Upper lobe of left lung (tissue), 6 donors: ENCODE measurements at regions not wholly inside any gene's neighbourhood (a gene's known extent, or its start where the extent isn't known, plus 50 kb on each side); places are given as distances from the start of the nearest gene placed in this dataset.

Experiments used
- ATAC-seq, 2 donors: fragments of 200-7000 bp; cut with Tn5 transposase; one replicate each; pipeline ENCODE4 v1.9.1; 2022; ENCODE audit warnings: mild to moderate bottlenecking in 2 of 2, moderate library complexity in 2 of 2; ENCODE audit not compliant: low FRiP score in 2 of 2
- DNase-seq, 2 donors: peaks; one replicate each; pipeline ENCODE4 v3.0.0-alpha.2; 2019 to 2020
- H3K27ac ChIP-seq, 4 donors: fragments of 200-600 bp; sonication (generic); one replicate each; pipeline ENCODE4 v1.5.1; 2016 to 2019
- H3K27me3 ChIP-seq, 4 donors: fragments of 200-600 bp; sonication (generic); one replicate each; pipeline ENCODE4 v1.5.1; 2017 to 2019
- H3K36me3 ChIP-seq, 4 donors: fragments of 200-600 bp; sonication (generic); one replicate each; pipeline ENCODE4 v1.5.1; 2016 to 2019
- H3K4me1 ChIP-seq, 4 donors: fragments of 200-600 bp; sonication (generic); one replicate each; pipeline ENCODE4 v1.5.1; 2018 to 2019
- H3K4me3 ChIP-seq, 4 donors: fragments of 200-600 bp; sonication (generic); one replicate each; pipeline ENCODE4 v1.5.1; 2017 to 2019; ENCODE audit warnings: mild to moderate bottlenecking in 2 of 4, moderate library complexity in 1 of 4
- H3K9me3 ChIP-seq, 4 donors: fragments of 200-600 bp; sonication (generic); one replicate each; pipeline ENCODE4 v1.5.1; 2018 to 2019
- EP300 ChIP-seq, 4 donors: sonication (generic); formaldehyde crosslinking; IDR thresholded peaks; one replicate each; pipeline ENCODE4 v1.5.1; 2017; ENCODE audit warnings: antibody characterized with exemption in 4 of 4, control low read depth in 2 of 4
- POLR2A ChIP-seq, 4 donors: fragments of 450-650 bp; IDR thresholded peaks; one replicate each; pipeline ENCODE4 v1.5.1; 2016 to 2017; ENCODE audit warnings: antibody characterized with exemption in 4 of 4, mild to moderate bottlenecking in 2 of 4
- POLR2AphosphoS5 ChIP-seq, 2 donors: sonication (generic); formaldehyde crosslinking; IDR thresholded peaks; one replicate each; pipeline ENCODE4 v1.5.1; 2017; ENCODE audit warnings: antibody characterized with exemption in 2 of 2
- WGBS, 2 donors: methylation state at CpG; one replicate each; pipeline ENCODE4 v1.1.5; 2017 to 2018; 5-methylcytosine and 5-hydroxymethylcytosine counted together
- TF ChIP-seq, protein P1 (sequence below), 6 experiments: fragments of 450-650 bp in 4 of 6; fragments of 200-600 bp in 2 of 6; sonication (generic) in 2 of 6; IDR thresholded peaks; one replicate each; pipeline ENCODE4 v1.5.1; 2016 to 2019; ENCODE audit warnings: antibody characterized with exemption in 6 of 6
- donor health status: DM: no; HTN: no; CAD: no; lungs with moderate emphysema.
- donor health status: DM: no; HTN: yes; CAD: no; lungs with severe emphysema.

DNA sequence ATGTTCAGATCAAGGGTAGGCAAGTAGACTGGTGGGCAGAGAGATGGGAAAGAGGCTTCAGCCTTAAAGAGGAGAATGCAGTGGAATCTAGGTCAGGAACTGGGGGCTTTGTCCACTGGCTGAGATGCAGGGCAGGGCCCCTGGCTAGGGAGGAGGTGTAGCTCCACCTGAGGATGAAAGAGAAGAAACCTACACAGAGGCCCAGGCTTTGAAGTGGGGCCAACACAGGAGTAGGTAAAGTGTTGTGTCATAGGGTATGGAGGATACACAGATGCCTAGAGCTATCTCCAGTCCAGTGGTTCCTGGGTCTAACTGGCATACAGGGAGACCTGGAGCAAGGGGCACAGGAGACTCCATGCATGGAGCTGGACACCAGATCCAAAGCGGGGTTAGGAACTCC lies 73.5 kb downstream of the RASSF10 start:
- ATAC-seq, result no peak
- Histone ChIP-seq H3K4me1 (no peaks in the 10 kb centered on the region), H3K27ac (no peak overlapping the region), H3K9me3 (no peaks in the 10 kb centered on the region), H3K4me3 (no peak overlapping the region), H3K36me3 (no peaks in the 10 kb centered on the region), H3K27me3 (no peaks in the 10 kb centered on the region)
- WGBS, 2 donors, result 85 to 100% methylated on average over 1 of the region's 1 CpG
- no peak for TF ChIP-seq EP300 (IDR thresholded peaks at IDR 0.05)
- TF ChIP-seq POLR2A (IDR thresholded peaks at IDR 0.05), result no peak
- TF ChIP-seq, protein P1, sequence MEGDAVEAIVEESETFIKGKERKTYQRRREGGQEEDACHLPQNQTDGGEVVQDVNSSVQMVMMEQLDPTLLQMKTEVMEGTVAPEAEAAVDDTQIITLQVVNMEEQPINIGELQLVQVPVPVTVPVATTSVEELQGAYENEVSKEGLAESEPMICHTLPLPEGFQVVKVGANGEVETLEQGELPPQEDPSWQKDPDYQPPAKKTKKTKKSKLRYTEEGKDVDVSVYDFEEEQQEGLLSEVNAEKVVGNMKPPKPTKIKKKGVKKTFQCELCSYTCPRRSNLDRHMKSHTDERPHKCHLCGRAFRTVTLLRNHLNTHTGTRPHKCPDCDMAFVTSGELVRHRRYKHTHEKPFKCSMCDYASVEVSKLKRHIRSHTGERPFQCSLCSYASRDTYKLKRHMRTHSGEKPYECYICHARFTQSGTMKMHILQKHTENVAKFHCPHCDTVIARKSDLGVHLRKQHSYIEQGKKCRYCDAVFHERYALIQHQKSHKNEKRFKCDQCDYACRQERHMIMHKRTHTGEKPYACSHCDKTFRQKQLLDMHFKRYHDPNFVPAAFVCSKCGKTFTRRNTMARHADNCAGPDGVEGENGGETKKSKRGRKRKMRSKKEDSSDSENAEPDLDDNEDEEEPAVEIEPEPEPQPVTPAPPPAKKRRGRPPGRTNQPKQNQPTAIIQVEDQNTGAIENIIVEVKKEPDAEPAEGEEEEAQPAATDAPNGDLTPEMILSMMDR (IDR thresholded peaks at IDR 0.05), result no peak
- DNase-seq, result no peak

DNA sequence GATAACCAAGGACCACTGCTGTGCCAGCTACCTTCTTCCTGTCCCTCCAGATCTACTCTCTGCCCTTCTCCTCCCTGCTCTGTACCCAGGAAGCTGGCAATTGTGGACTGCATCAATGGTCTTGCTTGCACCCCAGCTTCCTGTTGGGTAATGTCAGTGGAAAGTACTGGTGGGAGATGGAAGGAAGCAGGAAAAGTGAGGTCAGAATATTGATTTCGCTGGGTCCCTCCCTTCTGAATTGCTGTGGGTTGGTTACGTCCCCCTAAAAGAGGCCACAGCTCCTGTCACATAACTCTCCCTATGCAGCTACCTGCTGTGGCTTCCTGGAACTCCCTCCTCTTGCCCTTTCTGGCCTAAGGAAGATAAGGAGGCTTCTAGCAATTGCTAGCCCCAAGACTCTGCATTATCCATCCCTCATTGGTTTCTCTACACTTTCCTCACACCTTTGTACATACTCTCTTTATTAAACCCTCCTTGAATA lies 81.2 kb downstream of the RASSF10 start:
- Histone ChIP-seq H3K36me3 (no peaks in the 10 kb centered on the region), H3K4me1 (no peaks in the 10 kb centered on the region), H3K27ac (no peak overlapping the region), H3K4me3 (no peak overlapping the region), H3K27me3 (no peaks in the 10 kb centered on the region), H3K9me3 (peaks cover 0 to 7% (median 0%) of the 10 kb centered on the region in 4 donors)
- WGBS, 2 donors, result 68 to 95% methylated on average over 2 of the region's 2 CpGs
- TF ChIP-seq, protein P1 (IDR thresholded peaks at IDR 0.05), result no peak
- no peak for TF ChIP-seq POLR2AphosphoS5 (IDR thresholded peaks at IDR 0.05)
- TF ChIP-seq POLR2A (IDR thresholded peaks at IDR 0.05), result no peak
- TF ChIP-seq EP300 (IDR thresholded peaks at IDR 0.05), result no peak
- ATAC-seq (no peak), DNase-seq (no peak)

DNA sequence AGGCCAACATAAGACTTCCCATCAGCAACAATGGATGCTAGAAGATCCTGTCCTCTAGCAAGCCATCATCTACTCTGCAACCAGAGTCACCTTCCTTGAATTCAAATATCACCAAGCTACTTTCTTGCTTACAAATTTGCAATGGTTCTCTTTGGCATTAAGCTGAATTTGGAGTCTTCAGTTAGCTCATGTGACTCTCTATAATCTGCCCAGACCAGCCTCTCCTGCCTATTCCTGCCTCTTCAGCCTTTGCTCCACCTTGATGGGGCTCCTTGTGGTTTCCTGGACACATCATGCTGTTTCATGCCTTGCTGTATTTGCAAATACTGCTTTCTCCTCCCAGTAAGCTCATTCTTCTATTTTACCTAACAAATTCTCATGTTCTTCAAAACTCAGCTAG lies 82.3 kb downstream of the RASSF10 start:
- H3K9me3 ChIP-seq, result peaks cover 0 to 7% (median 0%) of the 10 kb centered on the region in 4 donors

DNA sequence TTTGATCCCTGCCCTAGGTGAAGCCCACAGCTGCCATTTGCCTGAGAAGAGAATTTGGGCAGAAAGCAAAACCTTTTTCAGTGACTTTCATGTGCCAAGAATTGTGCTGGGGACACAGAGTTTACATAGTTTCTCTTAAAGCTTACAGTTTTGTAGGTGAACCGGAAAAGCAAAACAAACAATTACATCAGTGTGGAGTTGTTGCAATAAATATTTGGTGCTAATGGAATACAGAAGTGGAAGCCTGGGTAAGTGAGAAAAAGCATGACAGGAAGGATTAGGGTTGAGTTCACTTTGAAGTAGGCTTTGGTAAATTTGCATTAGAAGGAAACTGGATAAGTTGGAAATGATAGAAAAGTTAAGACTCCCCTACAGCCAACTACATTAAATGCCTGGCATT lies 82.7 kb downstream of the RASSF10 start:
- Histone ChIP-seq H3K36me3 (no peaks in the 10 kb centered on the region), H3K4me3 (no peak overlapping the region), H3K27ac (no peak overlapping the region), H3K4me1 (no peaks in the 10 kb centered on the region), H3K9me3 (peaks cover 0 to 7% (median 0%) of the 10 kb centered on the region in 4 donors), H3K27me3 (no peaks in the 10 kb centered on the region)
- no peak for ATAC-seq
- DNase-seq, result no peak
- TF ChIP-seq POLR2A (IDR thresholded peaks at IDR 0.05), result no peak
- no peak for TF ChIP-seq POLR2AphosphoS5 (IDR thresholded peaks at IDR 0.05)
- TF ChIP-seq, protein P1 (IDR thresholded peaks at IDR 0.05), result no peak
- TF ChIP-seq EP300 (IDR thresholded peaks at IDR 0.05), result no peak
- 39 to 41% methylated on average over 1 of the region's 1 CpG for WGBS, 2 donors

More for the DNA sequence above, 82.3 kb downstream of the RASSF10 start:
- ATAC-seq (no peak), DNase-seq (no peak)
- H3K27ac ChIP-seq, result no peak overlapping the region
- H3K27me3 ChIP-seq, result no peaks in the 10 kb centered on the region
- H3K4me3 ChIP-seq, result no peak overlapping the region
- no peaks in the 10 kb centered on the region for H3K4me1 ChIP-seq
- no peak for TF ChIP-seq EP300 (IDR thresholded peaks at IDR 0.05)
- no peak for TF ChIP-seq POLR2AphosphoS5 (IDR thresholded peaks at IDR 0.05)
- TF ChIP-seq, protein P1 (IDR thresholded peaks at IDR 0.05), result no peak
- TF ChIP-seq POLR2A (IDR thresholded peaks at IDR 0.05), result no peak
- no peaks in the 10 kb centered on the region for H3K36me3 ChIP-seq

DNA sequence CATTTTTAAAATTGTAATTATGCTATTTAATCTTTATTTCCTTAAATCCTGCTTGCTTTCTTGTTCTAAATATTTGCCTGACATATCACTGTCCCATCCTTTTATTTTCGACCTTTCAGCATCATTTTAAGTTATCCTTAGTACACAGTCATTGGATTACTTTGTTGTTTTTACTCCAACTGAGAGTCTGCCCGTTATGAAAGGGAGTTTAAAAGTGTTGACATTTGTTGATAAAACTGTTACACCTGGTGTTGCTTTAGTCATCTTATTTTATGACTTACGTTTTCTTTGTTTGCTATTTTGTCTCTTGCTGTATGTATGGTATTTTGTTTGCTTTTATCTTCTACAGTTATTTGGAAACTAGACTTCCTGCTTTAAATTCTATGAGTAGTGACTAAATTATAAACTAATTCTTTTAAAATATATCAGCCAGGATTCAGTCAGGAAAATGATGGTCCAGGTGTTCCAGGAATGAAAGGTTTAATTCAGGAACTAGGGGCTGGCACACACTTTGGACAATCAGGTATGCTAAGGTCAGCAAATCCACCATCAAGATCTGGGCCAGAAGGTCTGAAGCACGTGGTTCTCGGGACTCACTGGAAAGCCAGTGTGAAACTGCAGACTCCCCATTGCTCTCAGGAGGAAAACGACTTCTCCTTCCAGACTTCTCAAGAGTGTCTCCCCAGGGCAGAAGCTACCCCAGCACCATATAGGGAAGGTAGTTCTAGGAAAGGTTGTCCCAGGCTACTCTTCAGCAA lies 86.0 kb downstream of the RASSF10 start:
- no peaks in the 10 kb centered on the region for H3K9me3 ChIP-seq
- no peaks in the 10 kb centered on the region for H3K27me3 ChIP-seq
- no peaks in the 10 kb centered on the region for H3K36me3 ChIP-seq
- no peak overlapping the region for H3K4me3 ChIP-seq
- H3K4me1 ChIP-seq, result no peaks in the 10 kb centered on the region
- ATAC-seq (no peak), DNase-seq (no peak)
- WGBS, 2 donors, result 59 to 61% methylated on average over 6 of the region's 6 CpGs
- TF ChIP-seq EP300 (IDR thresholded peaks at IDR 0.05) (no peak), POLR2AphosphoS5 (IDR thresholded peaks at IDR 0.05) (no peak), POLR2A (IDR thresholded peaks at IDR 0.05) (no peak)
- TF ChIP-seq, protein P1 (IDR thresholded peaks at IDR 0.05), result no peak
- H3K27ac ChIP-seq, result no peak overlapping the region
